Prostate gland (tissue), 2 donors: ENCODE measurements at regions not wholly inside any gene's neighbourhood (a gene's known extent, or its start where the extent isn't known, plus 50 kb on each side); places are given as distances from the start of the nearest gene placed in this dataset.
"Not testable (repeated sequence)": the region's sequence is repeated elsewhere in the genome, so short reads cannot be mapped to it uniquely, and the experiment has no call there.

Experiments used
- CTCF ChIP-seq, 4 experiments: fragments of 200-600 bp in 2 of 4; fragments of 450-650 bp in 2 of 4; sonication (generic) in 2 of 4; IDR thresholded peaks; 1 replicate in 3 of 4; 2 replicates in 1 of 4; pipeline ENCODE4 v1.5.1; 2016 to 2019; ENCODE audit warnings: antibody characterized with exemption in 4 of 4, mild to moderate bottlenecking in 2 of 4, moderate library complexity in 2 of 4
- POLR2A ChIP-seq: fragments of 450-650 bp; IDR thresholded peaks from one replicate; pipeline ENCODE4 v1.6.1; 2016; ENCODE audit warnings: antibody characterized with exemption, mild to moderate bottlenecking

- TF ChIP-seq CTCF (IDR thresholded peaks at IDR 0.05); POLR2A: not testable (repeated sequence)
Measured at GRCh38 chr1:234817313-234818039, 207.5 kb upstream of the IRF2BP2 start.
